Endothelial cell of umbilical vein (primary cell): ENCODE measurements at regions not wholly inside any gene's neighbourhood (a gene's known extent, or its start where the extent isn't known, plus 50 kb on each side); places are given as distances from the start of the nearest gene placed in this dataset.

Experiments used
- BruUV-seq: library from RNA; stranded (reverse); fragments of 400-500 nt; replicated peaks from 2 replicates; lab custom pipeline; 2021; lab: Mats Ljungman, UMichigan
- CTCF ChIA-PET: fragments of 300-600, 350-600 bp; sonication (Branson Sonifier 250); formaldehyde crosslinking; loops from one replicate; lab custom pipeline; 2021; ENCODE audit warnings: antibody characterized with exemption, inconsistent platforms; lab: Charles Lee
- POLR2A ChIA-PET: fragments of 300-600, 350-600 bp; sonication (Branson Sonifier 250); formaldehyde crosslinking; loops from one replicate; lab custom pipeline; 2021; ENCODE audit warnings: antibody characterized with exemption, inconsistent platforms; lab: Charles Lee
- DNase-seq: peaks from one replicate; pipeline ENCODE4 v3.0.0-alpha.2; 2011; ENCODE audit warnings: low read depth, low spot score
- FAIRE-seq: peaks from 2 replicates; lab custom pipeline; 2011; peaks lifted over from hg19 to GRCh38; lab: Jason Lieb, UNC
- H2AFZ ChIP-seq: 2 replicates; pipeline ENCODE4 v1.6.0; 2012; ENCODE audit warnings: low read depth, low read length, control low read depth, inconsistent platforms
- H3K27ac ChIP-seq: 2 replicates; pipeline ENCODE4 v1.5.1; 2011; ENCODE audit warnings: low read depth, mild to moderate bottlenecking, control low read depth, low read length, moderate library complexity; ENCODE audit not compliant: insufficient read depth
- H3K27me3 ChIP-seq, 2 experiments: 2 replicates each; pipeline versions ENCODE4 v1.6.0 to v1.6.1; 2011; ENCODE audit warnings: low read length in 2 of 2, mixed read lengths in 1 of 2; ENCODE audit not compliant: control insufficient read depth in 2 of 2, insufficient read depth in 2 of 2
- H3K36me3 ChIP-seq, 2 experiments: 2 replicates in 1 of 2; 3 replicates in 1 of 2; pipeline ENCODE4 v1.5.1; 2011; ENCODE audit warnings: low read length in 2 of 2, mild to moderate bottlenecking in 1 of 2, moderate library complexity in 1 of 2; ENCODE audit not compliant: control insufficient read depth in 2 of 2, insufficient read depth in 2 of 2; ENCODE audit errors: extremely low read depth in 1 of 2
- H3K4me1 ChIP-seq: 3 replicates; pipeline ENCODE4 v1.5.1; 2011; ENCODE audit warnings: mild to moderate bottlenecking, low read length; ENCODE audit not compliant: control insufficient read depth, insufficient read depth; ENCODE audit errors: extremely low read depth
- H3K4me2 ChIP-seq: 2 replicates; pipeline ENCODE4 v1.6.1; 2011; ENCODE audit warnings: low read length, control low read depth, mixed read lengths; ENCODE audit not compliant: insufficient read depth
- H3K4me3 ChIP-seq, 3 experiments: fragments of 200-600 bp in 1 of 3; sonication (generic), shearing (Covaris generic) in 1 of 3; replicated peaks in 1 of 3; 2 replicates each; pipeline ENCODE4 v1.5.1; 2011 to 2016; ENCODE audit warnings: control low read depth in 3 of 3, low read length in 3 of 3, mild to moderate bottlenecking in 2 of 3, inconsistent platforms in 1 of 3, low read depth in 1 of 3, moderate library complexity in 1 of 3; ENCODE audit not compliant: insufficient read depth in 1 of 3
- H3K79me2 ChIP-seq: 2 replicates; pipeline ENCODE4 v1.6.0; 2012; ENCODE audit warnings: low read length, inconsistent platforms; ENCODE audit not compliant: control insufficient read depth, insufficient read depth
- H3K9ac ChIP-seq: replicated peaks from 2 replicates; pipeline ENCODE3; 2011; ENCODE audit warnings: low read length, control low read depth; ENCODE audit not compliant: insufficient read depth; ENCODE audit errors: extremely low read depth
- H3K9me1 ChIP-seq: replicated peaks from 3 replicates; pipeline ENCODE4 v1.6.0; 2011; ENCODE audit warnings: mild to moderate bottlenecking, low read length; ENCODE audit not compliant: control insufficient read depth, insufficient read depth; ENCODE audit errors: extremely low read depth
- H3K9me3 ChIP-seq: replicated peaks from 2 replicates; pipeline ENCODE4 v1.5.1; 2012; ENCODE audit warnings: low read length, inconsistent platforms; ENCODE audit not compliant: control insufficient read depth, insufficient read depth
- H4K20me1 ChIP-seq: replicated peaks from 2 replicates; pipeline ENCODE3; 2011; ENCODE audit warnings: mild to moderate bottlenecking, low read length; ENCODE audit not compliant: control insufficient read depth, insufficient read depth; ENCODE audit errors: extremely low read depth
- CTCF ChIP-seq, 2 donors: IDR thresholded peaks; 1 replicate in 1 of 2; 2 replicates in 1 of 2; pipeline ENCODE4 v1.5.1; 2011; ENCODE audit warnings: low read length in 2 of 2, mild to moderate bottlenecking in 2 of 2, moderate library complexity in 2 of 2, control low read depth in 1 of 2, inconsistent platforms in 1 of 2, low read depth in 1 of 2; ENCODE audit not compliant: insufficient read depth in 1 of 2; ENCODE audit errors: extremely low read depth in 1 of 2
- EZH2 ChIP-seq: IDR thresholded peaks from 2 replicates; pipeline ENCODE4 v1.6.1; 2012; ENCODE audit warnings: borderline replicate concordance, low read depth, mild to moderate bottlenecking, moderate library complexity, low read length, inconsistent platforms; ENCODE audit not compliant: severe bottlenecking
- FOS ChIP-seq: IDR thresholded peaks from 2 replicates; pipeline ENCODE4 v1.6.1; 2011; ENCODE audit warnings: mild to moderate bottlenecking, low read length, moderate library complexity, borderline replicate concordance; ENCODE audit not compliant: insufficient read depth
- GATA2 ChIP-seq: IDR thresholded peaks from 2 replicates; pipeline ENCODE4 v1.7.0; 2011; ENCODE audit warnings: low read depth, mild to moderate bottlenecking, moderate library complexity, mixed read lengths, low read length; ENCODE audit not compliant: insufficient read length, insufficient read depth
- JUN ChIP-seq: IDR thresholded peaks from 2 replicates; pipeline ENCODE4 v1.6.1; 2011; ENCODE audit warnings: borderline replicate concordance, low read depth; ENCODE audit not compliant: insufficient read length, insufficient read depth
- MAX ChIP-seq: IDR thresholded peaks from 2 replicates; pipeline ENCODE4 v1.6.1; 2011; ENCODE audit not compliant: insufficient read depth, insufficient read length
- MYC ChIP-seq: IDR thresholded peaks from one replicate; pipeline ENCODE4 v1.6.1; 2011; ENCODE audit warnings: mild to moderate bottlenecking, low read depth, low read length
- POLR2A ChIP-seq: IDR thresholded peaks from 2 replicates; pipeline ENCODE4 v1.6.1; 2012; ENCODE audit warnings: low read depth, mild to moderate bottlenecking, control low read depth, low read length
- POLR2AphosphoS5 ChIP-seq: IDR thresholded peaks from 2 replicates; pipeline ENCODE4 v1.6.1; 2012; ENCODE audit warnings: low read depth, mild to moderate bottlenecking, control low read depth, low read length, moderate library complexity; ENCODE audit not compliant: insufficient read depth
- dilution Hi-C: fragments of 300-500 bp; cut with MboI; formaldehyde crosslinking; loops from one replicate; pipeline ENCODE4 v1.15.0; 2019; ENCODE audit warnings: low sequenced_read_pairs; ENCODE audit not compliant: extremely low pct_ligation_motif_present
- intact Hi-C: fragments of 100-400 bp; cut with micrococcal nuclease; formaldehyde crosslinking; loops from one replicate; pipeline ENCODE4 v1.10.0; 2022

GRCh38 chr5:1642221-1642620, 118.5 kb upstream of the LPCAT1 start:
- ChIA-PET CTCF (interaction anchor here (1.5 to 1.9 kb wide), 2 partner anchors 434 to 468 kb away, joined by 3 to 11 read pairs; no protein-coding TSS in a partner anchor), POLR2A (no interaction called here)
- no peak overlapping the region for H3K9ac ChIP-seq
- no peak overlapping the region for H3K27ac ChIP-seq
- no peaks in the 10 kb centered on the region for H3K36me3 ChIP-seq
- no peaks in the 10 kb centered on the region for H3K79me2 ChIP-seq
- no peak overlapping the region for H3K4me3 ChIP-seq
- H4K20me1 ChIP-seq, result no peaks in the 10 kb centered on the region
- no peak overlapping the region for H2AFZ ChIP-seq
- dilution Hi-C loops (no loop called here), intact Hi-C loops (loop anchor here (5.0 kb wide), 1 partner anchor 720 kb away; no protein-coding TSS in a partner anchor)
- DNase-seq (no peak), FAIRE-seq (no peak)
- BruUV-seq, result no TSS peak
- H3K4me1 ChIP-seq, result no peaks in the 10 kb centered on the region
- H3K4me2 ChIP-seq, result no peak overlapping the region
- no peaks in the 10 kb centered on the region for H3K9me3 ChIP-seq
- peaks cover 11 to 12% of the 10 kb centered on the region in 2 experiments for H3K27me3 ChIP-seq
- H3K9me1 ChIP-seq, result no peaks in the 10 kb centered on the region
- TF ChIP-seq CTCF (IDR thresholded peaks at IDR 0.05; ENCODE audit: extremely low read depth in 1 of 2, insufficient read depth in 1 of 2, low read depth in 1 of 2, low read length in 2 of 2), result no peak
- no peak for TF ChIP-seq GATA2
- no peak for TF ChIP-seq POLR2AphosphoS5
- no peak for TF ChIP-seq MAX
- TF ChIP-seq EZH2, result no peak
- no peak for TF ChIP-seq FOS
- TF ChIP-seq POLR2A, result no peak
- no peak for TF ChIP-seq MYC
- no peak for TF ChIP-seq JUN
